OCI-LY3 (cell line): ENCODE measurements at regions not wholly inside any gene's neighbourhood (a gene's known extent, or its start where the extent isn't known, plus 50 kb on each side); places are given as distances from the start of the nearest gene placed in this dataset.

ENCODE experiments used
- H2AFZ ChIP-seq: fragments of 200-600, 300-600 bp; shearing (Covaris generic); 2 replicates; pipeline ENCODE4 v1.6.0; 2014; ENCODE audit warnings: antibody characterized with exemption, low read depth, low read length
- H3K27ac ChIP-seq: fragments of 200-600, 300-600 bp; sonication (generic); 2 replicates; pipeline ENCODE4 v1.5.1; 2014; ENCODE audit warnings: mild to moderate bottlenecking, low read length, moderate library complexity, mixed read lengths
- H3K27me3 ChIP-seq: fragments of 200-600, 300-600 bp; sonication (generic); 2 replicates; pipeline ENCODE4 v1.6.1; 2014; ENCODE audit warnings: low read depth, low read length, mixed read lengths
- H3K36me3 ChIP-seq: fragments of 200-600, 300-600 bp; sonication (generic); replicated peaks from 2 replicates; pipeline ENCODE3; 2014; ENCODE audit warnings: low read depth, low read length, mixed read lengths
- H3K4me1 ChIP-seq: fragments of 300-600, 200-600 bp; sonication (generic); 2 replicates; pipeline ENCODE4 v1.6.1; 2014; ENCODE audit warnings: low read length, mixed read lengths
- H3K4me2 ChIP-seq: fragments of 200-600, 300-600 bp; sonication (generic); 2 replicates; pipeline ENCODE4 v1.6.1; 2014; ENCODE audit warnings: low read length, mixed read lengths
- H3K4me3 ChIP-seq: fragments of 300-600, 200-600 bp; sonication (generic); 2 replicates; pipeline ENCODE4 v1.5.1; 2014; ENCODE audit warnings: antibody characterized with exemption, mild to moderate bottlenecking, low read length, moderate library complexity
- H3K79me2 ChIP-seq: fragments of 300-600, 200-600 bp; shearing (Covaris generic); 2 replicates; pipeline ENCODE4 v1.6.1; 2014; ENCODE audit warnings: mild to moderate bottlenecking, low read length, mixed read lengths
- H3K9ac ChIP-seq: fragments of 300-600, 200-600 bp; shearing (Covaris generic); 2 replicates; pipeline ENCODE4 v1.6.0; 2014; ENCODE audit warnings: mild to moderate bottlenecking, low read length, moderate library complexity
- H3K9me3 ChIP-seq: fragments of 200-600, 300-600 bp; shearing (Covaris generic); 2 replicates; pipeline ENCODE4 v1.6.1; 2014; ENCODE audit warnings: low read length, mixed read lengths; ENCODE audit not compliant: insufficient read depth
- H4K20me1 ChIP-seq: fragments of 200-600, 300-600 bp; sonication (generic); 2 replicates; pipeline ENCODE4 v1.6.1; 2016; ENCODE audit warnings: low read length, mixed read lengths; ENCODE audit not compliant: insufficient read depth
- CTCF ChIP-seq: fragments of 200-600, 300-600 bp; sonication (generic); IDR thresholded peaks from 2 replicates; pipeline ENCODE4 v1.5.1; 2014; ENCODE audit warnings: antibody characterized with exemption, low read length, low read depth
- EZH2phosphoT487 ChIP-seq: fragments of 200-600 bp; shearing (Covaris generic); IDR thresholded peaks from 2 replicates; pipeline ENCODE4 v1.6.1; 2018; ENCODE audit warnings: antibody characterized with exemption, mixed run types, low read depth

GRCh38 chr7:113806633-113807327 is 112.0 kb downstream of the PPP1R3A start:
- Histone ChIP-seq H3K27ac (no peak overlapping the region), H3K9me3 (no peaks in the 10 kb centered on the region)

GRCh38 chr7:113805976-113806375 is 112.8 kb downstream of the PPP1R3A start:
- TF ChIP-seq CTCF, result no peak
- TF ChIP-seq EZH2phosphoT487, result no peak
- no peak overlapping the region for H2AFZ ChIP-seq
- H3K4me2 ChIP-seq, result no peak overlapping the region
- H3K4me3 ChIP-seq, result no peak overlapping the region
- no peaks in the 10 kb centered on the region for H3K9me3 ChIP-seq
- H3K27me3 ChIP-seq, result no peaks in the 10 kb centered on the region
- no peaks in the 10 kb centered on the region for H3K4me1 ChIP-seq
- H3K36me3 ChIP-seq, result no peaks in the 10 kb centered on the region
- no peaks in the 10 kb centered on the region for H3K79me2 ChIP-seq
- no peaks in the 10 kb centered on the region for H4K20me1 ChIP-seq
- H3K9ac ChIP-seq, result no peak overlapping the region
- no peak overlapping the region for H3K27ac ChIP-seq

More at GRCh38 chr7:113806633-113807327, 112.0 kb downstream of the PPP1R3A start:
- no peaks in the 10 kb centered on the region for H3K4me1 ChIP-seq
- H2AFZ ChIP-seq, result no peak overlapping the region
- H3K27me3 ChIP-seq, result no peaks in the 10 kb centered on the region
- H3K9ac ChIP-seq, result no peak overlapping the region
- no peak overlapping the region for H3K4me2 ChIP-seq
- no peaks in the 10 kb centered on the region for H3K79me2 ChIP-seq
- H4K20me1 ChIP-seq, result no peaks in the 10 kb centered on the region
- no peaks in the 10 kb centered on the region for H3K36me3 ChIP-seq
- H3K4me3 ChIP-seq, result no peak overlapping the region
- TF ChIP-seq EZH2phosphoT487, result no peak
- TF ChIP-seq CTCF, result no peak

- Histone ChIP-seq H3K9me3 (no peaks in the 10 kb centered on the region), H3K27ac (no peak overlapping the region), H3K4me2 (no peak overlapping the region), H2AFZ (no peak overlapping the region), H3K4me1 (peaks cover 11% of the 10 kb centered on the region), H3K9ac (no peak overlapping the region), H3K4me3 (no peak overlapping the region), H4K20me1 (no peaks in the 10 kb centered on the region), H3K79me2 (no peaks in the 10 kb centered on the region), H3K36me3 (no peaks in the 10 kb centered on the region), H3K27me3 (no peaks in the 10 kb centered on the region)
- TF ChIP-seq CTCF (no peak), EZH2phosphoT487 (no peak)
Measured at GRCh38 chr7:113804475-113805095, 114.2 kb downstream of the PPP1R3A start.

- no peak overlapping the region for H3K27ac ChIP-seq
- no peaks in the 10 kb centered on the region for H4K20me1 ChIP-seq
- peaks cover 11% of the 10 kb centered on the region for H3K4me1 ChIP-seq
Measured at GRCh38 chr7:113801751-113802150, 117.1 kb downstream of the PPP1R3A start.

More at GRCh38 chr7:113801751-113802150, 117.1 kb downstream of the PPP1R3A start:
- Histone ChIP-seq H3K9ac (no peak overlapping the region), H3K36me3 (no peaks in the 10 kb centered on the region), H3K27me3 (no peaks in the 10 kb centered on the region), H2AFZ (no peak overlapping the region), H3K9me3 (no peaks in the 10 kb centered on the region), H3K79me2 (no peaks in the 10 kb centered on the region), H3K4me2 (no peak overlapping the region), H3K4me3 (no peak overlapping the region)
- TF ChIP-seq EZH2phosphoT487 (no peak), CTCF (no peak)
